GM20000 (cell line): ENCODE measurements at regions not wholly inside any gene's neighbourhood (a gene's known extent, or its start where the extent isn't known, plus 50 kb on each side); places are given as distances from the start of the nearest gene placed in this dataset.
"Not testable (repeated sequence)": the region's sequence is repeated elsewhere in the genome, so short reads cannot be mapped to it uniquely, and the experiment has no call there.

Experiments
- DNase-seq: peaks from one replicate; pipeline ENCODE4 v3.0.0; 2012; ENCODE audit warnings: low spot score
- TF ChIP-seq, protein P1 (sequence below): IDR thresholded peaks from 2 replicates; pipeline ENCODE4 v1.5.1; 2012; ENCODE audit warnings: mild to moderate bottlenecking, control low read depth; ENCODE audit errors: extremely low read depth, missing control alignments

DNA sequence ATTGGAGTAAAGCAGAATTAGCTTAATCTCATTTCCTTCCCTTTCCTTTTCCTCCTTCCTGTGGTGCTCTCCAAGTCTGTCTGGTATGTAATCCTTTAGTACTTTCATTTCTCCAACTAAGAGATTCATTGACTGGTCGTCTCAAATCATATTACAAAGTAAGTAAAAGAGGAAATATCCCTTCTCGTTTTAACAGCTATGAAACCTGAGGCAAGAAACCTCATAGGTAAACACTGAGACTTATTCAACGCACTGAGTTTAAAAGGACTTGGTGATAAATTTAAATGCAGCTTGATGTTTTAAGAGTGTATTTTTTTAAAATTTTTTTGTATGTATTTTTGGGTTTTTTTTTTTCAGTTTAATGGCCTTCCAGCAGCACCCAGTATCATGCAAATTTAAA, 117.2 kb upstream of the LRRC3B start:
- DNase-seq, result no peak
- TF ChIP-seq, protein P1, sequence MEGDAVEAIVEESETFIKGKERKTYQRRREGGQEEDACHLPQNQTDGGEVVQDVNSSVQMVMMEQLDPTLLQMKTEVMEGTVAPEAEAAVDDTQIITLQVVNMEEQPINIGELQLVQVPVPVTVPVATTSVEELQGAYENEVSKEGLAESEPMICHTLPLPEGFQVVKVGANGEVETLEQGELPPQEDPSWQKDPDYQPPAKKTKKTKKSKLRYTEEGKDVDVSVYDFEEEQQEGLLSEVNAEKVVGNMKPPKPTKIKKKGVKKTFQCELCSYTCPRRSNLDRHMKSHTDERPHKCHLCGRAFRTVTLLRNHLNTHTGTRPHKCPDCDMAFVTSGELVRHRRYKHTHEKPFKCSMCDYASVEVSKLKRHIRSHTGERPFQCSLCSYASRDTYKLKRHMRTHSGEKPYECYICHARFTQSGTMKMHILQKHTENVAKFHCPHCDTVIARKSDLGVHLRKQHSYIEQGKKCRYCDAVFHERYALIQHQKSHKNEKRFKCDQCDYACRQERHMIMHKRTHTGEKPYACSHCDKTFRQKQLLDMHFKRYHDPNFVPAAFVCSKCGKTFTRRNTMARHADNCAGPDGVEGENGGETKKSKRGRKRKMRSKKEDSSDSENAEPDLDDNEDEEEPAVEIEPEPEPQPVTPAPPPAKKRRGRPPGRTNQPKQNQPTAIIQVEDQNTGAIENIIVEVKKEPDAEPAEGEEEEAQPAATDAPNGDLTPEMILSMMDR, result no peak

DNA sequence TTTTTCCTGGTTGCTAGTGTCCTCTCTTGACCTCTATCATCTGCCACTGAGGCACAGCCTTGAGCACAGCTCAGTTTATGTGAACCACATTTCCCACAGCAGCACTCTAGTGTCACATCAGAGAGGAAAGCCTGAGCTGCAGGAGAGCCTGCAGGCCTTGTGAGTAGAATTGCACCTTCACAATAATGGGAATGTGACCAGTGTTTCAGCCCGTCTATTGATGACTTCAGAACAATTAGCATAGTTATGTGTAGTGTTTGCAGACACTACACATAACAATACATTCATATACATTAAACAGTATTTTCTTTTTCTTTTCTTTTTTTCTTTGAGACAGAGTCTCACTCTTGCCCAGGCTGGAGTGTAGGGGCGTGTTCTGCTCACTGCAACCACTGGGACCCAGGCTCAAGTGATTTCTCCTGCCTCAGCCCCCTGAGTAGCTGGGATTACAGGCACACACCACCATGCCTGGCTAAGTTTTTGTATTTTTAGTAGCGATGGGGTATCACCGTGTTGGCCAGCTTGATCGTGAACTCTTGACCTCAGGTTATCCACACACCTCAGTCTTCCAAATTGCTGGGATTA, 108.0 kb upstream of the LRRC3B start:
- DNase-seq, result not testable (repeated sequence)

DNA sequence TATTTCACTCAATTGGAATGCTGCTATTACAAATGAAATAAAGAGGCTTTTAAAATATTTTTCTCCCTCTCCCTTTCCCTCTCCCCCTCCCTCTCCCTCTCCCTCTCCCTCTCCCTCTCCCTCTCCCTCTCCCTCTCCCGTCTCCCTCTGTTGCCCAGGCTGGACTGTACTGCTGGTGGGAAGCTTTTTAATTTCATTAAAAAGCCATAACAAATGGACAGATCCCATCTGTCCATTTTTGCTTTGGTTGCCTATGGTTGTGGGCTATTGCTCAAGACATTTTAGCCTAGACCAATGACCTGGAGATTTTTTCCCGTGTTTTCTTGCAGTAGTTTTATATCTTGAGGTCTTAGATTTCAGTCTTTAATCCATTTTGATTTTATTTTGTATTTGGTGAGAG, 107.2 kb upstream of the LRRC3B start:
- DNase-seq, result no peak
- TF ChIP-seq, protein P1, result no peak

GRCh38 chr3:26521261-26521660, 101.3 kb upstream of the LRRC3B start:
- TF ChIP-seq, protein P1, result no peak

GRCh38 chr3:26522919-26523318, 99.7 kb upstream of the LRRC3B start:
- TF ChIP-seq, protein P1, result no peak
- no peak for DNase-seq

More at GRCh38 chr3:26521261-26521660, 101.3 kb upstream of the LRRC3B start:
- DNase-seq, result no peak

DNA sequence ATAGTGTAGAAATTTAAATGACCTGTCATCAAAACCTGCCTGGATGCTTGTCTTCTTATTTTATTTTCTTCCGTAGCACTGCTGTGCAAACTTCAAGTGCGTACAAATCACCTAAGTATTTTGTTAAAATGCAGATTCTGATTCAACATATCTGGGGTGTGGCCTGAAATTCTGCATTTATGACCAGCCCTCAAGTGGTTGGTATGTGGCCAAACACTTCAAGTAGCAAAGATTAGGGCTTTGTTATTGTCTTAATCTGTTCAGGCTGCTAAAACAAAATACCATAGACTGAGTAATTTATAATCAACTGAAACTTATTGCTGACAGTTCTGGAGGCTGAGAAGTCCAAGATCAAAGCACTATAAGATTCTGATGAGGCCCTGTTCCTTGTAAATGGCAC, 97.6 kb upstream of the LRRC3B start:
- DNase-seq, result no peak
- TF ChIP-seq, protein P1, result no peak

DNA sequence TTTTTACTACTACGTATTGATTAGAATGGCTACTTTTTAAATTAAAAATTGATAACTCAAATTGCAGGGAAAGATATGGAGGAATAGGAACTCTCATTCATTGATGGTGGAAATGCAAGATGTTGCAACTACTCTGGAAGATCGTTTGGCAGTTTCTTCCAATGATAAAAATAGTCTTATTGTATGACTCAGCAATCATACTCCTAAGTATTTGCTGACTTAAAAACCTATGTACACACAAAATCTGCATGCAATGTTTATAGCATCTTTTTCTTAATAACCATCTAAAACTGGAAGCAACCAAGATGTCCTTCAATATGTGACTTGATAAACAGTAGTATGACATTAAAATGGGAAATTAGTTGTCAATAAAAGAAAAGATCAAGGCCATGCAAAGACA, 87.4 kb upstream of the LRRC3B start:
- TF ChIP-seq, protein P1, result no peak
- DNase-seq, result no peak

GRCh38 chr3:26536955-26537354, 85.6 kb upstream of the LRRC3B start:
- TF ChIP-seq, protein P1, result no peak
- DNase-seq, result no peak
